A673 (cell line): ENCODE measurements at regions not wholly inside any gene's neighbourhood (a gene's known extent, or its start where the extent isn't known, plus 50 kb on each side); places are given as distances from the start of the nearest gene placed in this dataset.

Experiments
- BruUV-seq: library from RNA; stranded (reverse); fragments of 400-500 nt; replicated peaks from 2 replicates; lab custom pipeline; 2021; lab: Mats Ljungman, UMichigan
- CTCF ChIA-PET: fragments of 300-600 bp; sonication (Branson Sonifier 250); formaldehyde crosslinking; loops from one replicate; lab custom pipeline; 2022; ENCODE audit warnings: antibody characterized with exemption; lab: Charles Lee
- POLR2A ChIA-PET: fragments of 300-600 bp; sonication (Branson Sonifier 250); formaldehyde crosslinking; loops from one replicate; lab custom pipeline; 2022; ENCODE audit warnings: antibody characterized with exemption; ENCODE audit not compliant: low non-redundant PET; lab: Charles Lee
- DNase-seq: peaks from one replicate; pipeline ENCODE4 v3.0.0-alpha.2; 2015; ENCODE audit warnings: low spot score
- H3K27ac ChIP-seq: fragments of 200-600 bp; sonication (generic); 2 replicates; pipeline ENCODE4 v1.5.1; 2016; ENCODE audit warnings: mixed run types, low read depth, mild to moderate bottlenecking, mixed read lengths, antibody characterized with exemption, low read length; ENCODE audit not compliant: poor library complexity, severe bottlenecking
- H3K27me3 ChIP-seq: fragments of 200-600 bp; sonication (generic); replicated peaks from 2 replicates; pipeline ENCODE4 v1.6.1; 2017; ENCODE audit warnings: mixed run types, low read depth, mild to moderate bottlenecking, mixed read lengths, antibody characterized with exemption, low read length; ENCODE audit not compliant: insufficient read depth, poor library complexity
- H3K36me3 ChIP-seq: fragments of 200-600 bp; sonication (generic); 2 replicates; pipeline ENCODE4 v1.6.1; 2016; ENCODE audit warnings: mixed run types, mild to moderate bottlenecking, mixed read lengths, antibody characterized with exemption, low read length; ENCODE audit not compliant: insufficient read depth, poor library complexity, severe bottlenecking
- H3K4me1 ChIP-seq: fragments of 200-600 bp; sonication (generic); 2 replicates; pipeline ENCODE4 v1.6.1; 2017; ENCODE audit warnings: mixed run types, mild to moderate bottlenecking, mixed read lengths, antibody characterized with exemption, low read length; ENCODE audit not compliant: insufficient read depth, poor library complexity, severe bottlenecking
- H3K4me3 ChIP-seq: fragments of 200-600 bp; sonication (generic); 2 replicates; pipeline ENCODE4 v1.5.1; 2016; ENCODE audit warnings: low read depth, mixed run types, mild to moderate bottlenecking, mixed read lengths, low read length; ENCODE audit not compliant: poor library complexity, severe bottlenecking
- H3K9me3 ChIP-seq: fragments of 200-600 bp; sonication (generic); 2 replicates; pipeline ENCODE4 v1.6.1; 2016; ENCODE audit warnings: mixed run types, low read depth, mild to moderate bottlenecking, mixed read lengths, antibody characterized with exemption, low read length; ENCODE audit not compliant: poor library complexity, severe bottlenecking
- CTCF ChIP-seq: fragments of 300-800, 200-600 bp; sonication (generic); conservative IDR thresholded peaks from 2 replicates; pipeline ENCODE4 v1.5.1; 2017; ENCODE audit warnings: low read depth, mild to moderate bottlenecking, antibody characterized with exemption, low read length, moderate library complexity, mixed read lengths
- EZH2 ChIP-seq: fragments of 200-600 bp; sonication (generic); IDR thresholded peaks from 2 replicates; pipeline ENCODE4 v1.6.1; 2017; ENCODE audit warnings: borderline replicate concordance, low read depth, mild to moderate bottlenecking, mixed read lengths, antibody characterized with exemption, low read length; ENCODE audit not compliant: poor library complexity, severe bottlenecking
- intact Hi-C: fragments of 100-400 bp; cut with micrococcal nuclease; formaldehyde crosslinking; loops from one replicate; pipeline ENCODE4 v1.10.0; 2022; ENCODE audit not compliant: unreplicated experiment

GRCh38 chr2:58377181-58377580 is 136.1 kb upstream of the FANCL start:
- no peaks in the 10 kb centered on the region for H3K4me1 ChIP-seq
- BruUV-seq = no TSS peak
- CTCF ChIA-PET = no interaction called here
- no peak overlapping the region for H3K4me3 ChIP-seq
- H3K9me3 ChIP-seq = no peaks in the 10 kb centered on the region
- no peaks in the 10 kb centered on the region for H3K36me3 ChIP-seq
- POLR2A ChIA-PET = no interaction called here
- H3K27ac ChIP-seq = no peak overlapping the region
- DNase-seq = no peak
- H3K27me3 ChIP-seq = no peaks in the 10 kb centered on the region
- TF ChIP-seq EZH2 = no peak
- TF ChIP-seq CTCF = no peak
- intact Hi-C loops = no loop called here

GRCh38 chr2:58376592-58376991 is 135.5 kb upstream of the FANCL start:
- TF ChIP-seq EZH2 (no peak), CTCF (no peak)
- DNase-seq = no peak
- H3K4me3 ChIP-seq = no peak overlapping the region
- no TSS peak for BruUV-seq
- H3K4me1 ChIP-seq = no peaks in the 10 kb centered on the region
- no peaks in the 10 kb centered on the region for H3K36me3 ChIP-seq
- POLR2A ChIA-PET = no interaction called here
- no peak overlapping the region for H3K27ac ChIP-seq
- intact Hi-C loops = no loop called here
- CTCF ChIA-PET = no interaction called here
- no peaks in the 10 kb centered on the region for H3K27me3 ChIP-seq
- no peaks in the 10 kb centered on the region for H3K9me3 ChIP-seq

- no peak for TF ChIP-seq CTCF
- H3K4me1 ChIP-seq = no peaks in the 10 kb centered on the region
- no TSS peak for BruUV-seq
- H3K27me3 ChIP-seq = no peaks in the 10 kb centered on the region
- no peak overlapping the region for H3K4me3 ChIP-seq
- ChIA-PET CTCF (no interaction called here), POLR2A (no interaction called here)
- no peaks in the 10 kb centered on the region for H3K36me3 ChIP-seq
- intact Hi-C loops = no loop called here
- no peak for DNase-seq
- no peaks in the 10 kb centered on the region for H3K9me3 ChIP-seq
- no peak overlapping the region for H3K27ac ChIP-seq
Observed at GRCh38 chr2:58369594-58369993, 128.5 kb upstream of the FANCL start.
